ENCODE measurements at regions not wholly inside any gene's neighbourhood (a gene's known extent, or its start where the extent isn't known, plus 50 kb on each side); places are given as distances from the start of the nearest gene placed in this dataset.

DNA sequence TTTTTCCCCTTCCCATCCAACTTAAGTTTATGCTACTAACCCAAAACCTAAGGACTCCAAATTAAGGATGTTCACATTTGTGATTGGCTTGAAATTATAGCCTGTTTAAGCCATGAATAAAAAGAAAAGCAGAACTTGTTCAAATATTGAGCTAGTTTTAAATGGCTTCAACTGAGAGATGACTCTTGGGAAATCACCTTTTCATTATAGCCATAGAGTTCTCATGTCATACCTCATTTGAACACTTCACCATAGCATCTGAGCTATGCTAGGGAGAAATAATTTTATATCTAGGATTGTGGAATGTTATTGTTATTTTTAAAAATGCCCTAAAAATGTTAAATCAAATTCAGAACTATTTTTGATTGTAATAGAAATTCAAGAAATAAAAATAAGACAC lies 409.2 kb upstream of the RARB start:
- TF ChIP-seq GATA3 (IDR thresholded peaks at IDR 0.05; ENCODE audit: low read depth, low read length) (no peak), GATA2 (IDR thresholded peaks at IDR 0.05; ENCODE audit: low read depth, low read length) (no peak)

- TF ChIP-seq GATA3 (IDR thresholded peaks at IDR 0.05; ENCODE audit: low read depth, low read length) = no peak
- TF ChIP-seq GATA2 (IDR thresholded peaks at IDR 0.05; ENCODE audit: low read depth, low read length) = no peak
Measured at GRCh38 chr3:25019506-25019905, 408.6 kb upstream of the RARB start.

- TF ChIP-seq GATA3 (IDR thresholded peaks at IDR 0.05; ENCODE audit: low read depth, low read length) (no peak), GATA2 (IDR thresholded peaks at IDR 0.05; ENCODE audit: low read depth, low read length) (no peak)
Measured at GRCh38 chr3:25021816-25022215, 406.2 kb upstream of the RARB start.

DNA sequence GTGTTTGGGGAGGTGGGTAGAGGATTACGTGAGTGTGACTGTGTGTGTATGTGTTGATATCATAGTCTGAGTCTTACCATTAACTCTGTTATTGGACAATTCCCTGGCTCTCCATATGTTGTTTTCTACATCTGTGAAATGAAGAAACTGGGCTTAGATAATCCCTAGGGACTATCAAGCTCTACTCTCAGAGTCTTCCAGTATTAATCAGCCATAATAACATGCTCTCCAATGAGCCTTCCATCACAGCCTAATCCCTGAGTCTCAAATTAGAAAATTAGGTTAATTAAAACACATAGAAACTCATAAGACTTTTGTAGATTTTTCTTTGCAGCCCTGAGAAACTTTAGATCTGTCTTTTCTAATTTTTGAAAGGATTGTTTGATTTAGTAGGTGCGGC lies 404.2 kb upstream of the RARB start:
- TF ChIP-seq GATA2 (IDR thresholded peaks at IDR 0.05; ENCODE audit: low read depth, low read length) (no peak), GATA3 (IDR thresholded peaks at IDR 0.05; ENCODE audit: low read depth, low read length) (no peak)

DNA sequence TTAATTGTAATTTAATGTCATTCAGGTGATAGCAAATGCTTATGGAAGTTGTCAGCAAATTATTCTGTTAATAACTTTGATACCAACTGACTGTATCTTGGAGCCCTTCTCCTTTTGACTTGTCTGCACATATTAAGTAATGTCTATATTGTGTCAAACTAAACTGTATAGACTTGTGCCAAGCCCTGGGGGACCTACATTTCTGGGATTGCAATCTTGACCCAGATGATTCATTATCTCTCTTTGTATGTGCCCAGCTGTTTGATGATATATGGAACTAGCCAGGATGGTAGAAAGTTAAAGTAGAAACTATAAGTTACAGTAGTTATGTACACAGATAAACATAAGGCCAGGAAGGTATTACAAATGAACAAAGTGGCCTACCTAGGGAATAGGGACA lies 402.8 kb upstream of the RARB start:
- no peak for TF ChIP-seq GATA2 (IDR thresholded peaks at IDR 0.05; ENCODE audit: low read depth, low read length)

DNA sequence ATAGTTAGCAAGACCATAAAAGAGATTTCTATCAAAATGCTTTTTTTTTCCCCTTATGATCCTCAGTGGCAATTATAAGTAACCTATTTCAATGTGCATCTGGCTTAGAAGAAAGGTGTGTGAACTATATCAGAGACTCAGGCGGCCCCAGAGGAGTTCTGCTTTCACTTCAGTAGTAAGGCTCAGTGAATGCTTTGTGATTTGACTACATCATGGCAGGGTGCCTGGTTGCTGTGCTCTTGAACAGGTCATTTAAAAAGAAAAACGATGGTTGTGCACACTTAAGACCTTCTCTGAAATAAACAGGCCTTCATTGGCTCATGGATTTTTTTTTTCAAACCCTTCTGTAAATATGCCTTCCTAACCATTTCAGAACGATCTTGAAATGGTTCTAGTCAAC lies 400.4 kb upstream of the RARB start:
- TF ChIP-seq GATA2 (IDR thresholded peaks at IDR 0.05; ENCODE audit: low read depth, low read length) = no peak
- TF ChIP-seq GATA3 (IDR thresholded peaks at IDR 0.05; ENCODE audit: low read depth, low read length) = no peak

- no peak for TF ChIP-seq GATA2 (IDR thresholded peaks at IDR 0.05; ENCODE audit: low read depth, low read length)
- no peak for TF ChIP-seq GATA3 (IDR thresholded peaks at IDR 0.05; ENCODE audit: low read depth, low read length)
Measured at GRCh38 chr3:25029820-25030219, 398.2 kb upstream of the RARB start.

DNA sequence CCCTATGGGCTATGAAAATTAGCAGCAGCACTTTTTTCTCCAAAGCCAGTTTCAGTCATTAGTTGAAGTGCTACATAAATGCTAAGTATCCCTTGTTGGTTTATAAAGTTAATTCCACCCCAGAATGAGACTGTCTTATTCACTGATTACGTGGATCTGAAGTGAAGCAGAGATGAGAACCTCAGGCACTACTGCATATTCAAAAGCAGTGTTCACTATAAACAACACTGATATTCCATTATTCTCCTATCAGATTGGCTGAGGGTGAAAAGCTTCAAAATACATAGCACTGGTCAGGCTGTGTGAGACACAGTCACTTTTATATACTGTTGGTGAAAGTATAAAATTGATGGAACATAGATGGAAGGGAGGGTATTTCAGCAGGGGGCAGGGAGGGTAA lies 395.7 kb upstream of the RARB start:
- TF ChIP-seq GATA2 (IDR thresholded peaks at IDR 0.05; ENCODE audit: low read depth, low read length) (no peak), GATA3 (IDR thresholded peaks at IDR 0.05; ENCODE audit: low read depth, low read length) (no peak)

DNA sequence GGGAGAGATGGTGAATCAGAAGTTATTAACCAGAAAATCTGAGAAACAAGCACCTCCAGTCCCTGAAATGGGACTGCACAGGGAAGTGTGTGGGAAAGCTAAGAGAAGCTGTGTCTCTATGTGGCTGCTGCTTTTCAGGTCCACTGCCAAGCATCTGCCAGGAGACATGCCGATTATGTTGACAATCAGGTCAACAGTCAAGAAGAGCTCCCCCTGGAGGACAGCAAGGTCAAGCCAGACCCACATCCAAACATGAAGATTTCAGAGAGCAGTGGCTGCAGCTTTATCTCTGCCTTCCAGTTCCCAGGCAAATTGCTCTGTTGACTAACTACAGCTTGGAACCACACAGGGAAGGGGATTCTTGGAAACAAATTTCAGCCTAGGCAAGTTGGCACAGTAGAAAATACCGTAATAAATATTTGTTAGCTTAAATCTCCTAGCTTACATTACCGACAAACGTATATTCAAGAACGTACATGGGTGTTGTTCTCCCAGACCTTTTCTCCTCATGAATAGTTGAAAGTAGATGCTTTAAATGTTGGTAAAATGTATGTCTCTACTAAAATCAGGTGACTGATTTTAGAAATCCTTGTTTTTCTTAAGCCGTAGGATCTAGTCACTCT lies 394.5 kb upstream of the RARB start:
- TF ChIP-seq GATA3 (IDR thresholded peaks at IDR 0.05; ENCODE audit: low read depth, low read length) (no peak), GATA2 (IDR thresholded peaks at IDR 0.05; ENCODE audit: low read depth, low read length) (no peak)

GRCh38 chr3:25035526-25035925 lies 392.5 kb upstream of the RARB start:
- TF ChIP-seq GATA2 (IDR thresholded peaks at IDR 0.05; ENCODE audit: low read depth, low read length) (no peak), GATA3 (IDR thresholded peaks at IDR 0.05; ENCODE audit: low read depth, low read length) (no peak)

GRCh38 chr3:25036633-25037032 lies 391.4 kb upstream of the RARB start:
- TF ChIP-seq GATA3 (IDR thresholded peaks at IDR 0.05; ENCODE audit: low read depth, low read length) = no peak
- TF ChIP-seq GATA2 (IDR thresholded peaks at IDR 0.05; ENCODE audit: low read depth, low read length) = no peak

- TF ChIP-seq GATA2 (IDR thresholded peaks at IDR 0.05; ENCODE audit: low read depth, low read length) = no peak
- no peak for TF ChIP-seq GATA3 (IDR thresholded peaks at IDR 0.05; ENCODE audit: low read depth, low read length)
Measured at GRCh38 chr3:25037049-25037547, 391.0 kb upstream of the RARB start.

GRCh38 chr3:25038271-25038670 lies 389.8 kb upstream of the RARB start:
- no peak for TF ChIP-seq GATA3 (IDR thresholded peaks at IDR 0.05; ENCODE audit: low read depth, low read length)
- TF ChIP-seq GATA2 (IDR thresholded peaks at IDR 0.05; ENCODE audit: low read depth, low read length) = no peak

DNA sequence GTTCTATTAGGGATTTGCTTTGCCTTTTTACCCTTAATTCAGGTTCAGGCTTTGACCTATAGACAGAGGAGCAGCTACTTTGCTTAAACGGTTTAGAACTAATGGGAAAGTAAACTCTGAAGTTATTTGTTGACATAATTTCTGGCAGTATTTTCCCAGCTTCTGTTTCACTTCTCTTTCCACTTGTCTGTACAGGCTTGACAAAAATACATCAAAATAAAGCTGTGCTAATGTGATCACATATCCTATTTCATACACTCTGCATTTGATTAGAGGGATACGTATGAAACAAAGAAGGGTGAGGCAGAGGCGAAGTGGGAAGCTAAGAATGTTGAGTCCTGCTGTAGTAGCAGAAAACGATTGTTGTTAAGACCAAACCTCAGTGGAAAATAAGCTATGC lies 389.1 kb upstream of the RARB start:
- no peak for TF ChIP-seq GATA3 (IDR thresholded peaks at IDR 0.05; ENCODE audit: low read depth, low read length)
- TF ChIP-seq GATA2 (IDR thresholded peaks at IDR 0.05; ENCODE audit: low read depth, low read length) = no peak

GRCh38 chr3:25040748-25041147 lies 387.3 kb upstream of the RARB start:
- TF ChIP-seq GATA2 (IDR thresholded peaks at IDR 0.05; ENCODE audit: low read depth, low read length) = no peak
- no peak for TF ChIP-seq GATA3 (IDR thresholded peaks at IDR 0.05; ENCODE audit: low read depth, low read length)
